Activated T-helper 17 cell treated with anti-CD3 and anti-CD28 coated beads, Interleukin-2, amount 50 U/mL, for 72 hours (primary cell): ENCODE measurements at regions not wholly inside any gene's neighbourhood (a gene's known extent, or its start where the extent isn't known, plus 50 kb on each side); places are given as distances from the start of the nearest gene placed in this dataset.
"Not testable (repeated sequence)": the region's sequence is repeated elsewhere in the genome, so short reads cannot be mapped to it uniquely, and the experiment has no call there.

Source experiments
- ATAC-seq: fragments of 150-1000 bp; cut with Tn5 transposase; replicated peaks from 2 replicates; pipeline ENCODE4 v1.10.0; 2021; ENCODE audit warnings: mild to moderate bottlenecking, moderate library complexity
- H3K27ac Mint-ChIP-seq: one replicate; pipeline ENCODE4 v1.8.0; 2022; ENCODE audit warnings: mixed read lengths
- H3K27me3 Mint-ChIP-seq: one replicate; pipeline ENCODE4 v1.8.0; 2022; ENCODE audit warnings: mixed read lengths
- H3K36me3 Mint-ChIP-seq: one replicate; pipeline ENCODE4 v1.8.0; 2022; ENCODE audit warnings: low read depth, mild to moderate bottlenecking, mixed read lengths
- H3K4me1 Mint-ChIP-seq: one replicate; pipeline ENCODE4 v1.8.0; 2022; ENCODE audit warnings: mixed read lengths
- H3K4me3 Mint-ChIP-seq: one replicate; pipeline ENCODE4 v1.8.0; 2022; ENCODE audit warnings: mild to moderate bottlenecking, mixed read lengths
- H3K9me3 Mint-ChIP-seq: one replicate; pipeline ENCODE4 v1.8.0; 2022; ENCODE audit warnings: mixed read lengths

DNA sequence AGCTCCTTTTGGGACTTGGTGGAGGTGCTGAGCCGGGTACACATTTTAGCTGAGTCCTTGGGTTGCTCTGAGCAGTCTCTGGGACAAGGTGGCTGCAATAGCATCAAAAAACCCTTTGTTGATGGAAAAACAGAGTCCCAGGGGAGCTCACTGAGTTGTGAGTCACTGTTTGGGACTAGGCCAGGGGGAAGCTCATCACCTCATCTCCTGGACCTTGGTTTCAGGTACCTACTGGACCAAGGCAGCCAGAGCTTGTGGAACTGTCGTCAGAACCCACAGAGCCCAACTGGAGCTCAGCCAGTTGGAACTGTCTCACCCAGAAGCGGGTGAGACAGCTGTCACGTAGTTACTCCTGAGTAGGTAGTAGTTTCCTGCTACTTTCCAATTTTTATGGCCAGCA is 146.7 kb downstream of the HLX start:
- Mint-ChIP-seq H3K4me1 (no peaks in the 10 kb centered on the region), H3K27me3 (peaks cover 4% of the 10 kb centered on the region), H3K4me3 (no peak overlapping the region), H3K27ac (no peak overlapping the region), H3K36me3 (no peaks in the 10 kb centered on the region), H3K9me3 (peaks cover 5% of the 10 kb centered on the region)
- no peak for ATAC-seq

DNA sequence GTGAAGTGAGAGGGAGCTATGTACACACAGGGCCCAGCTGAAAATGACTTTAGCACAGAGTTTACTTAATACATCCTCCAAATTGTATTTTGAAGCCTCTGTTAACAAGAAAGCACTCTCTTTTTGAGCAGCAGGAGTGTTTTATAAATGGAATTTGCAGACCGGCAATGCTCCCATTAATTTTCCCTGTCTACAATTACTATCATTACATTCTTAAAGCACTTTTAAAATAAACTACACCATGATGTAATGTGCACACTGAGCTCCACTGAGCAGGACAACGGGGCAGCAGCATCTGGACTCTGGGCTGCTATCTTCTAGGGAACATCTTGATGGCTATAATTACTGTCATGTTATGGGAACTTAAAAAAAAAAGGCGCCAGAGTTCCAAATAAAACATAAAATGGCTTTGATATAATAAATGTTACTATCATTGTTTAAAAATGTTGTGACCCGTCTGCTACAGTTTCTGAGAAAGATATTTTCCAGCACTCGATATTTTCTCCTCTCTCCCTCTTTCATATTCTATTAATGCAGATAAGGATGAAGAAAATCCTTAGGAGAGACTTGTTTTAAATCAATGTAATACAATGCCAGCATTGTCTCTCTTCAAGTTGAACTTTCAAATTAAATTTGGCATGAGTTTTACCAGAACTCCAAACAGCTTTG is 150.9 kb downstream of the HLX start:
- no peak overlapping the region for H3K4me3 Mint-ChIP-seq
- ATAC-seq: no peak
- H3K27me3 Mint-ChIP-seq: no peaks in the 10 kb centered on the region
- H3K27ac Mint-ChIP-seq: no peak overlapping the region
- H3K4me1 Mint-ChIP-seq: no peaks in the 10 kb centered on the region
- no peaks in the 10 kb centered on the region for H3K36me3 Mint-ChIP-seq
- peaks cover 5% of the 10 kb centered on the region for H3K9me3 Mint-ChIP-seq

- H3K27me3 Mint-ChIP-seq: no peaks in the 10 kb centered on the region
- H3K36me3 Mint-ChIP-seq: no peaks in the 10 kb centered on the region
- no peaks in the 10 kb centered on the region for H3K4me1 Mint-ChIP-seq
- peaks cover 5% of the 10 kb centered on the region for H3K9me3 Mint-ChIP-seq
- no peak for ATAC-seq
- H3K4me3 Mint-ChIP-seq: no peak overlapping the region
- no peak overlapping the region for H3K27ac Mint-ChIP-seq
Observed at GRCh38 chr1:221030990-221031389, 151.7 kb downstream of the HLX start.

GRCh38 chr1:221031458-221032203 is 152.4 kb downstream of the HLX start:
- Mint-ChIP-seq H3K9me3 (peaks cover 5% of the 10 kb centered on the region), H3K27me3 (no peaks in the 10 kb centered on the region), H3K36me3 (no peaks in the 10 kb centered on the region), H3K4me1 (no peaks in the 10 kb centered on the region), H3K27ac (no peak overlapping the region), H3K4me3 (no peak overlapping the region)
- no peak for ATAC-seq

DNA sequence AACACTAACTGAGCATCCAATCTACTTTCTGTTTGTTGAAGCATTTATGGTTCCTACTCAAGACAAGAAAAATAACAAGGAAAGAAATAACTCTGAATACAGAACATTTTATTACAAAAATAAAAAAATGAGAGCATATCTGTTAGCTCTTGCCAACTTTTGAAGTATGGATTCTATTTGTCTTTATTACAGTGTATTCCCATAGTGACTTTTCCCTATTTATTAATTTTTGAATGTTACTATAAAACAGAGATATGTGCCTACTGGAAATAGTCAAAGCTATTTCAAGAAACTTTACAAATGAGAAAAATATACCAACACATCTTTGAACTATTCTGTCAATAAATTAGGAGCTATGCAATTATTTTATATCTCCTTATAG is 153.0 kb downstream of the HLX start:
- Mint-ChIP-seq H3K27ac (no peak overlapping the region), H3K9me3 (peaks cover 4% of the 10 kb centered on the region), H3K27me3 (no peaks in the 10 kb centered on the region), H3K4me1 (no peaks in the 10 kb centered on the region), H3K36me3 (no peaks in the 10 kb centered on the region), H3K4me3 (no peak overlapping the region)
- ATAC-seq: no peak

- no peaks in the 10 kb centered on the region for H3K4me1 Mint-ChIP-seq
- H3K27me3 Mint-ChIP-seq: no peaks in the 10 kb centered on the region
- H3K4me3 Mint-ChIP-seq: no peak overlapping the region
- H3K27ac Mint-ChIP-seq: no peak overlapping the region
- ATAC-seq: no peak
- H3K9me3 Mint-ChIP-seq: no peaks in the 10 kb centered on the region
- H3K36me3 Mint-ChIP-seq: no peaks in the 10 kb centered on the region
Observed at GRCh38 chr1:221032637-221033280, 153.5 kb downstream of the HLX start.

- no peaks in the 10 kb centered on the region for H3K36me3 Mint-ChIP-seq
- no peak for ATAC-seq
Observed at GRCh38 chr1:221035662-221036153, 156.5 kb downstream of the HLX start.

GRCh38 chr1:221039616-221040015 is 160.4 kb downstream of the HLX start:
- no peaks in the 10 kb centered on the region for H3K36me3 Mint-ChIP-seq

More at GRCh38 chr1:221035662-221036153, 156.5 kb downstream of the HLX start:
- Mint-ChIP-seq H3K9me3 (no peaks in the 10 kb centered on the region), H3K27me3 (peaks cover 3% of the 10 kb centered on the region), H3K4me1 (no peaks in the 10 kb centered on the region), H3K4me3 (no peak overlapping the region), H3K27ac (no peak overlapping the region)

DNA sequence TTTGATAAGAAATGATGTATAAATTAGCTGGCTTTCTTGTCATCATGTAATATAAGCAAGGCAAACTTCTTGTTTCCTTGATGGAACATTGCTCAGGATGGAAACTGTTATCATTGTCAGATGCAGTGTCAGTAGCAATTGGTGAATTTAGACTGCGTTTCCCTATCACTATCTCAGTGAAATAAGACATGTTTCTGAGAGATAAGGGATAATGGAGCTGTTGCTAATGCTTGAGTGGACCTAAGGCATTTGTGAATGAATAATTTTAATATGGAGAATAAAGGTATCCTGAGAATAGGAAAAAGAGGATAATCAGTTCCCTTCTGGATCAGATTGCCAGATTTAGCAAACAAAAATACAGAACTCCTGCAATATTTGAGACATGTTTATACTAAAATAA is 160.9 kb downstream of the HLX start:
- Mint-ChIP-seq H3K36me3 (no peaks in the 10 kb centered on the region), H3K4me3 (no peak overlapping the region), H3K9me3 (no peaks in the 10 kb centered on the region), H3K27ac (no peak overlapping the region), H3K27me3 (peaks cover 3% of the 10 kb centered on the region), H3K4me1 (no peaks in the 10 kb centered on the region)
- no peak for ATAC-seq

More at GRCh38 chr1:221039616-221040015, 160.4 kb downstream of the HLX start:
- Mint-ChIP-seq H3K4me3 (no peak overlapping the region), H3K27me3 (peaks cover 3% of the 10 kb centered on the region), H3K4me1 (no peaks in the 10 kb centered on the region), H3K27ac (no peak overlapping the region), H3K9me3 (no peaks in the 10 kb centered on the region)
- ATAC-seq: no peak

DNA sequence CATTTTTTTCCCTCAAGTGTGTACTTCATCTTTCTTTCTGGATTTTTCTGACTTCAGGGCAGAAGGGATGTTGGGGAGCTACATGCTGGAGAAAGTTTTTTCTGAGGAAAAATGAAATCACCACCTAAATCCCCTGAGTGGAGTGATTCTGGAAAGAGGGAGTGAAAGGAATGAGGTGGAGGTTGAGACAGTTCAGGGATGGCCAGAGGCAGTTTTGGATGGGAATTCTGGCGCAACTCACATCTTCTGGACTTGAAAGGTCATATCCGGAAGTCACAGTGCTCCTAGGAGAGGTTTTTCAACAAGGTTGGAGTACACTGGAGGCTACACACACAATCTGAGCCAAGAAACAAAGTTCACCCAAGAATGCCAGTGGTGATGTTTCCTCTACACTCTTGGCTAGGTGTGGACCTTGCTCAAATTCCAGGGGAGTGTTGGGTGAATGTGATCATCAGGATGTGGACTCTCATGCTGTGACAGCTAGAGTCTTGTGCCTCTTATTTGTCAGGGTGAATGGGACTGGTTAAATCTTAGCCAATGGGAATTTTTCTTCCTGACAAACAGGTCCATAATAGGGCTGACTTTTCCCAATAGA is 161.5 kb downstream of the HLX start:
- no peaks in the 10 kb centered on the region for H3K4me1 Mint-ChIP-seq
- H3K4me3 Mint-ChIP-seq: no peak overlapping the region
- no peaks in the 10 kb centered on the region for H3K36me3 Mint-ChIP-seq
- no peak for ATAC-seq
- no peaks in the 10 kb centered on the region for H3K9me3 Mint-ChIP-seq
- peaks cover 5% of the 10 kb centered on the region for H3K27me3 Mint-ChIP-seq
- no peak overlapping the region for H3K27ac Mint-ChIP-seq

- peaks cover 11% of the 10 kb centered on the region for H3K27me3 Mint-ChIP-seq
- no peaks in the 10 kb centered on the region for H3K4me1 Mint-ChIP-seq
- H3K4me3 Mint-ChIP-seq: no peak overlapping the region
- no peak for ATAC-seq
- H3K36me3 Mint-ChIP-seq: no peaks in the 10 kb centered on the region
- H3K9me3 Mint-ChIP-seq: peaks cover 3% of the 10 kb centered on the region
- no peak overlapping the region for H3K27ac Mint-ChIP-seq
Observed at GRCh38 chr1:221044538-221044937, 165.3 kb downstream of the HLX start.

GRCh38 chr1:221045151-221045550 is 165.9 kb downstream of the HLX start:
- Mint-ChIP-seq H3K4me1 (no peaks in the 10 kb centered on the region), H3K27ac (no peak overlapping the region), H3K36me3 (no peaks in the 10 kb centered on the region), H3K27me3 (peaks cover 9% of the 10 kb centered on the region), H3K9me3 (peaks cover 9% of the 10 kb centered on the region), H3K4me3 (no peak overlapping the region)
- no peak for ATAC-seq

GRCh38 chr1:221045842-221046831 is 166.9 kb downstream of the HLX start:
- ATAC-seq: no peak
- H3K27ac Mint-ChIP-seq: no peak overlapping the region
- no peaks in the 10 kb centered on the region for H3K36me3 Mint-ChIP-seq

DNA sequence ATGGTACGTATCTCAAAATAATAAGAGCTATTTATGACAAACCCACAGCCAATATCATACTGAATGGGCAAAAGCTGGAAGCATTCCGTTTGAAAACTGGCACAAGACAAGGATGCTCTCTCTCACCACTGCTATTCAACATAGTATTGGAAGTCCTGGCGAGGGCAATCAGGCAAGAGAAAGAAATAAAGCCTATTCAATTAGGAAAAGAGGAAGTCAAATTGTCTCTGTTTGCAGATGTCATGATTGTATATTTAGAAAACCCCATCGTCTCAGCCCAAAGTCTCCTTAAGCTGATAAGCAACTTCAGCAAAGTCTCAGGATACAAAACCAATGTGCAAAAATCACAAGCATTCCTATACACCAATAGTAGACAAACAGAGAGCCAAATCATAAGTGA is 172.1 kb downstream of the HLX start:
- not testable (repeated sequence) for H3K27ac Mint-ChIP-seq, H3K4me1 Mint-ChIP-seq, H3K27me3 Mint-ChIP-seq, H3K4me3 Mint-ChIP-seq, ATAC-seq, H3K36me3 Mint-ChIP-seq
- peaks cover 12% of the 10 kb centered on the region for H3K9me3 Mint-ChIP-seq

More at GRCh38 chr1:221045842-221046831, 166.9 kb downstream of the HLX start:
- Mint-ChIP-seq H3K27me3 (peaks cover 9% of the 10 kb centered on the region), H3K4me3 (no peak overlapping the region), H3K4me1 (no peaks in the 10 kb centered on the region), H3K9me3 (peaks cover 12% of the 10 kb centered on the region)
